ENCODE measurements at regions not wholly inside any gene's neighbourhood (a gene's known extent, or its start where the extent isn't known, plus 50 kb on each side); places are given as distances from the start of the nearest gene placed in this dataset.

DNA sequence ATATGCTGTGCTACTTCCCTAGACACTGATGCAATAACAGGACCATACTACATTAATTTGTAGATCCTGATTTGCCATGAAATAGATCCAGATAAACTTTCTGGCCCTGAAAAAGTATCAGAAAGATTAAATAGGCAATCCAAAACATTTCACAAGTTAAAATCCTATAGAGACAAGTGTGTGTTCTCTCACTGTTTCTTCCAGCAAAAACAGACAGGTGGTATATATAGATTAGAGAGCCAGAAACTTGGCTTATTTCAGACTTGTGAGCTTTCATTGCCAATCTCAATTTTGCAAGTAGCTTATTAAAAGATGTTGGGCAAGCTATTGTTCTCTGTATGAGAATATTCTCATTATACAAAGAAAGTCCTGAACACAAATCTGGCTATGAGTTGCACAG is 289.1 kb upstream of the MANEA start:
- H2BK15ac ChIP-seq (ENCODE audit: low read length) = no peak overlapping the region
- H3K14ac ChIP-seq (ENCODE audit: insufficient read length) = no peak overlapping the region
- H2BK20ac ChIP-seq (ENCODE audit: low read length) = no peak overlapping the region
- H2BK5ac ChIP-seq (ENCODE audit: low read depth, low read length) = no peak overlapping the region
- H3K27ac ChIP-seq (ENCODE audit: low read depth, low read length) = no peak overlapping the region
- H4K5ac ChIP-seq (ENCODE audit: insufficient read length, low read depth, low read length) = no peak overlapping the region
- H3K4me2 ChIP-seq (ENCODE audit: insufficient read depth in 1 of 2, low read depth in 2 of 2, low read length in 2 of 2) = no peak overlapping the region
- H4K91ac ChIP-seq (replicated peaks; ENCODE audit: insufficient read length, low read length) = no peak overlapping the region
- no peaks in the 10 kb centered on the region for H3K36me3 ChIP-seq (ENCODE audit: control insufficient read depth in 2 of 4, insufficient read depth in 4 of 4, low read length in 3 of 4)
- FAIRE-seq (no peak), DNase-seq (ENCODE audit: low read depth in 1 of 2, low spot score in 2 of 2) (no peak)
- TF ChIP-seq POU5F1 (IDR thresholded peaks at IDR 0.05; ENCODE audit: low read depth, low read length) (no peak), TBP (IDR thresholded peaks at IDR 0.05; ENCODE audit: low read depth, low read length) (no peak), JUN (IDR thresholded peaks at IDR 0.05; ENCODE audit: low read depth, low read length) (no peak), CTBP2 (IDR thresholded peaks at IDR 0.05; ENCODE audit: borderline replicate concordance, insufficient read depth, insufficient read length, low read length) (no peak), POLR2AphosphoS5 (IDR thresholded peaks at IDR 0.05; ENCODE audit: low read depth, low read length) (no peak), POLR2A (IDR thresholded peaks at IDR 0.05; ENCODE audit: control extremely low read depth in 1 of 2, low read depth in 2 of 2, low read length in 2 of 2) (no peak), SP1 (IDR thresholded peaks at IDR 0.05; ENCODE audit: low read depth, low read length) (no peak), GABPA (IDR thresholded peaks at IDR 0.05; ENCODE audit: borderline replicate concordance, insufficient read depth, low read length) (no peak), RBBP5 (IDR thresholded peaks at IDR 0.05; ENCODE audit: borderline replicate concordance, low read depth, low read length) (no peak), NANOG (IDR thresholded peaks at IDR 0.05; ENCODE audit: insufficient read depth, low read depth, low read length, poor library complexity, severe bottlenecking) (no peak)
- TF ChIP-seq, protein P1, sequence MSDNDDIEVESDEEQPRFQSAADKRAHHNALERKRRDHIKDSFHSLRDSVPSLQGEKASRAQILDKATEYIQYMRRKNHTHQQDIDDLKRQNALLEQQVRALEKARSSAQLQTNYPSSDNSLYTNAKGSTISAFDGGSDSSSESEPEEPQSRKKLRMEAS (IDR thresholded peaks at IDR 0.05) = no peak
- H3K23me2 ChIP-seq (ENCODE audit: low read depth, low read length) = no peaks in the 10 kb centered on the region
- ChIA-PET CTCF (ENCODE audit: partially characterized antibody) (no interaction called here), POLR2A (ENCODE audit: partially characterized antibody) (no interaction called here)
- no peaks in the 10 kb centered on the region for H3K79me1 ChIP-seq (ENCODE audit: low read depth, low read length)
- H4K8ac ChIP-seq (ENCODE audit: extremely low read depth, insufficient read depth, low read length) = no peak overlapping the region
- no peak overlapping the region for H3K4ac ChIP-seq (replicated peaks; ENCODE audit: insufficient read length, low read depth, low read length)
- no peaks in the 10 kb centered on the region for H3K79me2 ChIP-seq (ENCODE audit: control insufficient read depth in 1 of 2, insufficient read depth in 2 of 2, low read length in 2 of 2)
- H2BK120ac ChIP-seq (replicated peaks; ENCODE audit: low read depth, low read length) = no peak overlapping the region
- H2BK12ac ChIP-seq (ENCODE audit: low read depth, low read length) = no peak overlapping the region
- H3K9me3 ChIP-seq (ENCODE audit: insufficient read depth in 2 of 2, low read depth in 1 of 2, low read length in 1 of 2) = no peaks in the 10 kb centered on the region
- no peak overlapping the region for H2AFZ ChIP-seq (ENCODE audit: low read length)
- no peak overlapping the region for H3K56ac ChIP-seq (replicated peaks; ENCODE audit: insufficient read length, low read depth, low read length)
- H2AK5ac ChIP-seq (ENCODE audit: low read depth, low read length) = no peak overlapping the region
- H3K9ac ChIP-seq (replicated peaks in 1 of 4; ENCODE audit: extremely low read depth in 1 of 4, low read depth in 3 of 4, low read length in 3 of 4) = no peak overlapping the region
- H3K27me3 ChIP-seq (replicated peaks in 1 of 4; ENCODE audit: control insufficient read depth in 3 of 4, extremely low read depth in 1 of 4, insufficient read depth in 3 of 4, low read length in 3 of 4) = no peaks in the 10 kb centered on the region
- H3K4me1 ChIP-seq (replicated peaks in 1 of 4; ENCODE audit: control insufficient read depth in 3 of 4, insufficient read depth in 4 of 4, low read length in 3 of 4) = no peaks in the 10 kb centered on the region
- H4K20me1 ChIP-seq (replicated peaks in 1 of 2; ENCODE audit: control insufficient read depth in 1 of 2, insufficient read depth in 2 of 2, low read length in 2 of 2) = no peaks in the 10 kb centered on the region
- H3K23ac ChIP-seq (ENCODE audit: insufficient read length) = no peak overlapping the region
- no peak overlapping the region for H3K18ac ChIP-seq (ENCODE audit: extremely low read depth, low read length)
- no peak overlapping the region for H3K4me3 ChIP-seq (ENCODE audit: extremely low read depth in 1 of 4, insufficient read depth in 2 of 4, low read depth in 3 of 4, low read length in 4 of 4)
